HG03469 (cell line): ENCODE measurements at regions not wholly inside any gene's neighbourhood (a gene's known extent, or its start where the extent isn't known, plus 50 kb on each side); places are given as distances from the start of the nearest gene placed in this dataset.

Experiments
- ATAC-seq: cut with Tn5 transposase; IDR thresholded peaks from one replicate; pipeline ENCODE4 v1.9.1; 2021; ENCODE audit warnings: mild to moderate bottlenecking, moderate library complexity, moderate number of reproducible peaks; ENCODE audit not compliant: unreplicated experiment

DNA sequence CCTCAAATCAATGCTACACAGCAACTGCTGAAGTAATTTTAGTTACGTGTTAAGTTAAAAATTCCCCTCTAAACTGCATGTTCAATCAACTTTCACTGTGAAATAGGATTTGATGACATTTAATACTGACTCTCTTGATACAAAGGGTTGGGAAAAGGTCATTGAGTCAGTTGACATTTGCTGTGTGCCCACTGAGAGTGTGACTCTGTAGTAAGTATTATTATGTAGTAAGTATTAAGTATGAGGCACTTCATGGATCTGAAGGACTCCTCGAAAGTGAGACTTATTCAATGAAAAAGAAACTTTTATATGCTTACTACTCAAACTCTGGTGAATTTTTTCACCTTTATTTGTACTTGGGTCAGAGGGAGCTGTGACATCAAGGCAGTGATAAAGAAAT, 83.1 kb upstream of the S1PR1 start:
- no peak for ATAC-seq

DNA sequence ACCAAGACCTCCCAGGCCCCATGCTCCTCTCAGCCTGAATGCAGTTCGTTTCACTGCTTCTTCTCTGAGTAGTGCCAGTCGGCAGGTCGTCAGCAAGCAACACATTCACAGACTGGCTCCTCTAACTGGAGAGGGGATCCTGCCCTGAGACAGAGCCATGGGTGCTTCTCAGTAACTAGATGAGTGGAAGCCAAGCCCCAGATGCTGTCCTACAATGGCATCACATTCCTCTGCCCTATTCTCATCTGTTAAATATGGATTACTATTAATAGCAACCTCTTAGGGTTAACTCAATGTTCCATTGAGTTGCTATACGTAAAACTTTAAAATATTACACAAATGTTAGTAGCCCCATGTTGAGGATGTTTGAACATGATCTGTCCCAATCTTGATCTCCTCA, 84.2 kb upstream of the S1PR1 start:
- ATAC-seq: no peak

DNA sequence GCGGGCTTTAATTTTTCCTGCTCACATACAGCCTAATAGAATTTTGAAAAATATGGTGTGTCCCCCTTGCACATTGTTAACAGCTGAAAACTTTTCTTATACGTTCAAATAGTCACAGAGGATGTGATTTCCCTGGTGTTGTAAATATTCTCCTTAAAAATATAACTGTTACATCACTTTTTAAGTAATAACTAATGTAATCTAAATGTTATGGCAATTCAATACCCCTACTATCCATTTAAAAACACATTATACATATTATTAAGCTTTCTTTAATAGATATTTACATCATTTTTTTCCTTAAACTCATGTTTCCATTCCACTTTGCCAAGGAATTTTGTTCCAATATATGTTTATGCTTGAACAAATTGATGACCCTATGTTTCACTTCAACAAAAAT, 85.5 kb upstream of the S1PR1 start:
- no peak for ATAC-seq

DNA sequence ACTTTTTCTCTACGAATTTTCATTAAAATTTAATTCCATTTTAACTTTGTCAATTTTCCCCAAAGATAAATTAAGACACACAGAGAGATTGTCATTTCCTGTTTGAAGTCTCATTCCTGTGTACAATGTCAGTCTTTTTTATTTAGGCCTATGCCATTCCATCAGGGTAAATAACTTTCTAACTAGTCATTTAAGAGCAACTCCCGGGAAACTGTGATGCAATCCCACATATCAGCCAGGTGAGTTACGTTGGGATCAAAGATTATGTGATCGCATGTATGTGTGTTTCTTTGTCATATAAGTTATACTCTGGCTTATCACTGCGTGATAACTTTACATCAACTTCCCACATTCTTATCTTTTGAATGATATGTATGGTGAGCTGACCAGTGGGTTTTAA, 86.1 kb upstream of the S1PR1 start:
- no peak for ATAC-seq

DNA sequence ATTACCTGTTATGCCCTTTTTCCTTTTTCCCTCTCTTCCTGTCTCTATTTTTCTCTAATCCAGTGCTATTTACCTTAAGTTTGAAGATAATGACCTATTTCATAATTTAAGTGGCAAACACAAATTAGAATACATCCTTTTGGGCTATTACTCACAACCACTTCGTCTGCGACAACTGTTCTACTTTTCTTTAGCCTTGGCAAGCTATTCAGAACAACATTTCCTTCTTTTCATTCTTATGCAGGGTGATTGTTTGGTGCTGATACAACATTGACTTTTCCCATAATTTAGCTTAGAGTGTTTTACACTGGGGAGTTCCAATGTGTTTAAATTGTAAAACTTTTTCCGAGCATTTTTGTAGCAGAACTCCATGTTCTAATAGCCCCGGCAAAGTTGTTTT, 86.6 kb upstream of the S1PR1 start:
- no peak for ATAC-seq

DNA sequence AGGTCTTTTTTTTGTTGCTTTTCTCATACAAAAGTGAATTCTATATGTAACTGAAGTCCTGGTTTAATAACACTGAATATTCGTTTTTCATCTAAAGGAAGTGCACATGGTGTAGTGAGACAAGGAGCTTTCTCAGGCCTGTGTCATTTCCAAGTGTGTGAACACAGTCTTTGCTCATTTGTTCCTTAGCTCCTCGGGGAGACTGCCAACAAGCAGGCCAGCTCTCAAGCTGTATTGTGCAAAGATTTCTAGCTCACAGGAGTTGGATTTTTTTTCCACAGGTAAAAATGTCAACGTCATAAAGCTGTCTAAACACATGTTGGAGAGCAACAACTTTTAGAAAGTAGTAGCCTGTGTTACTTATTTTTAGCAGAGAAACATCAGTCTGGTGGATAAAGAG, 87.8 kb upstream of the S1PR1 start:
- no peak for ATAC-seq

DNA sequence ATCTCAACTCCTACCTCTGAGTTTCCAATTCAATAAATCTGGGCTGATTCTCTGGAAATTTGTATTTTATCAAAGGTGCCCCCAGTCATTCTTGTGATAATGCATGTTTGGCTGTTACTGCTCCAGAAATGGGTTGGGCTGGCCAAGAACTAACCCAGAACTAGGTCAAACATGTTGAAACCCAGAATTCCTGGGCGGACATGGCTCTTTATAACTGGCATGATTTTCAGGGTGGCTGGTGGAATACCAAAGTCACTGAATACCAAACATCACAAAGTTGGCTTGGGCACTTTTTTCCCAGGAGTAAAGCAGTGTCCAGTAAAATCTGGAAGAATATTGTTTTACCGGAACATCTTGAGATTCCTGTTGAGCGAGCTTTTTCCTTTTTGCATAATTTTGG, 89.4 kb upstream of the S1PR1 start:
- no peak for ATAC-seq

DNA sequence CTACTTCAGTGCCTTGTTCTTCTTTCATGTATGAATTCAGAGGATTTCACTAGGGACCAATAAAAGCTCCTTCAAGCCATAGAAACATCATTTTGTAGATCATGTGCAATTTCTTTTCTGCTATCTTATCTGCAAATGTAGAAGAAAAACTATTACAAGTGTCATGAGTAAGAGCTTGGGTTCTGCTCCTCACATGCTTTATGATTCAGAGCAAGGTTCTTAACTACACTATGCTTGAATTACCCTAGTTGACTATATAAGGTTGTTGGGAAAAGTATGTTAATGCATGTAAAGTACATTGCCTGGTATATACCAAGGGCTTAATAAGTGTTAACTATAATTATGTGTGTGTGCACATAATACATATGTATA, 91.4 kb upstream of the S1PR1 start:
- no peak for ATAC-seq

DNA sequence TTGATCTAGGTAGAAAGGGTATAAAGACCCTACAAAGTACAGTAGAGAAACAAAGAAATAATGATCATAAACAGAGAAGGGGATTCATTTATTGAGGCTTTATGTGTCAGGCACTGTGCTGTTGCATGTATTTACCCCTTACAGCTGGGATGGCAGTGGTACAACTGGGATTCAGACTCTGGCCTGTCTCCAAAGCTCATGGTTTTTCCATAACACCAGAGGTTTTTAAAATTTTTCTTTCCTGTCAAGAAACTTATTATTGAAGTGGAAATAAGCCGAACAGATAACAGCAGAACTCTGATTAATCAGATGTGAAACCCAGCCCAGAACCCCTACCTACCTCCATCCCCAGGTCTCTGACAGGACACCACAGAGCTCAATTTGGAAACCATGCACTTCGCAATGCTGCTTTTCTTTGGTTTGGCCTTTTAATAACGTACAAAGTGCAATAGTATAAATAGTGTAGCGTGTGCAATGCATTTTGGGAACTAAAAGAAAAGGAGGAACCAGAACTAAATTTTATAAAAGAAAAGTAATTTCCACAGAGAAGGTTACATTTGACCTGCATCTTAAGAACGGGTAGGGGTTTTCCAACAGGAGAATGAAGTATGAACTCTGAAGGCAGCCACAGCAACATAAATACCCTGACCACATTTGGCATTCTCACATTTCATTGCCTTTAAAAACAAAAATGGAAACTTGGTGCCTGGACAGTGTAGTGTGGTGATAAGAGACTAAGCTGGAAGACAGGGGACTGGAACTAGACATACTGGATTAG, 92.0 kb upstream of the S1PR1 start:
- no peak for ATAC-seq

DNA sequence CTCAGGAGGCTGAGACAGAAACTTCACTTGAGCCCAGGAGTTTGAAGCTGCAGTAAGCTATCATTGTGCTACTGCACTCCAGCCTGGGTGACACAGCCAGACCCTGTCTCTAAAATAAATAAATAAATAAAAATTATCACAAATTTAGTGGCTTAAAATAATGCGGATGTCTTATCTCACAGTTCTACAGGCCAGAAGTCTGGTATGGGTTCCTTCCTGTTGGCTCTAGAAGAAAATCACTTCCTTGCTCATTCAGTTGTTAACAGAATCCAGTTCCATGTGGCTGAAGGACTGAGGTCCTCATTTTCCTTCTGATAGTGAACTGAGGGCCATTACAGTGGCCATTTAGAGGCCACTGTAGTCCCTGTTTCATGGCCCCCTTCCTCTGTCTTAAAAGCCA, 94.6 kb upstream of the S1PR1 start:
- ATAC-seq: no peak

DNA sequence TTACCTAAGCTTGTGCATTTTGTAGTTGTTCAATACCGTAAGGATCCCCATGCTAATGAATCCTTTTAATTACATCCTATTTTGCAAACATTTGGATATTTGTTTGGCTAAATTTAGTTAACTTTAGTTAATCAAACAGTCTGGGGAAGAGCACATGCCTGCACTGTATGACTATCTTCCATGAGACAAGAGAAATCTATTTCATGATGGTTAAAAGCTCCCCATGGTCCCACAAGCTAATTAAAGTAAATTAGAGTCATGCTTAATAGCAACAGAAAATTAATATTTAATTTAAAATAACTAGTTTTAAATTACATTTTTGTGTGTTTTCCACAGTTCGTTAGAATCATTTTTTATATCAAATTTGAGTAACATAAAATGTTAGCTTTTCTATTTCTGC, 95.4 kb upstream of the S1PR1 start:
- ATAC-seq: no peak

DNA sequence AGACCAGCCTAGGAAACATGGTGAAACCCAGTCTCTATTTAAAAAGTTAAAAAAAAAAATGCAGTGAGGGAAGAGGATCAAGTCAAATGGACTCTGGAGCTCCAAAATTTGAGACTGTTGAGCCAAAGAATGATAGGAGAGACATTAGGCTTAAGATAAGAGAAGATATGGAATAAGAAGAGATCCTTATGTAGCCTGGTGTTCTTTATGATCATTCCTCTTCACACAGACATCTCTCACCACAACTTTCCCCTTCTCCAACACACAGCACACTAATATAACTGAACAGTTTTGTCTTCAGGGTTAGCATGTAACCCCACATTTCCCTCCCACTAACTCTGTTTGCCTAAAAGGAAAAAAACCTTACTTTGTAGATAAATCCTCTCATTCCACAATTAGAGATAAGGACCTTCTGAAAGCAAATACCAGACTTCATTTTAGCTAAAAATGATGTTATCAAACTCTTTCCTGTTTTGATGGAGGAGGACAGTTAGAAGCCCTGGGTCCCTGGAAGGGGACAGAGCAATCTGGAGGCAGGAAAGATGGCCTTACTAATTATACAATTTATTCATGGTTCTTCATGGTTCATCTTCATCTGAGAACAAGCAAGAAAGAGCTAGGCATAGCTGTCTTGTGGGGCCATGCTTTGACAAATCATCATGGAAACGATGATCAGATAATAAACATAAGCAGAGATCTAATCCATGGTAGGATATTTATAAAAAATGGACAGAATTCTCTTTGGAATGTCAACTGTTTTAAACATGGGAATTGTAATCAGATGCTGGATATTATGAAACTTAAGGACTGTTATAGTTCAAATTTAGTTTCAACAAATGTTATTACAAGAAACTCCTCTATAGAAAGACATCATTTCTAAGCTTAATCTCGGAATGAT, 96.7 kb upstream of the S1PR1 start:
- ATAC-seq: no peak

DNA sequence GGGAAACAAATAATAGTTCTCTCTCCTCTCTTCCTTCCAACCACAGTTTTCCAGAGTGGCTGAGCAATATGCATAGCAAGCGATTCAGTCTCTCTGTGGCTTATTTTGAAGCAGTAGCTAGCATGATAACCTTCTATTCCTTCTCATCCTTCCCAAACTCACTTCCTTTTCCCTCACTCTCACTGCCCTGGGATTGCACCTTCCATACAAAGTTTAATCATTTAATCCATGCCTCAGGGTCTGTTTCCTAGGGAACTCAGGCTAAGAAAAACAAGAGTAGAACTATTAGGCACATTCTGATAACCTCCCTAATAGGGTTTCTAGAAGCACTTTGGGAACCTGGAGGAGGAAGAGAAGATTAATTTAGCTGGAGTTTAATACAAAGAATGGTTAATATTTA, 97.7 kb upstream of the S1PR1 start:
- ATAC-seq: no peak

DNA sequence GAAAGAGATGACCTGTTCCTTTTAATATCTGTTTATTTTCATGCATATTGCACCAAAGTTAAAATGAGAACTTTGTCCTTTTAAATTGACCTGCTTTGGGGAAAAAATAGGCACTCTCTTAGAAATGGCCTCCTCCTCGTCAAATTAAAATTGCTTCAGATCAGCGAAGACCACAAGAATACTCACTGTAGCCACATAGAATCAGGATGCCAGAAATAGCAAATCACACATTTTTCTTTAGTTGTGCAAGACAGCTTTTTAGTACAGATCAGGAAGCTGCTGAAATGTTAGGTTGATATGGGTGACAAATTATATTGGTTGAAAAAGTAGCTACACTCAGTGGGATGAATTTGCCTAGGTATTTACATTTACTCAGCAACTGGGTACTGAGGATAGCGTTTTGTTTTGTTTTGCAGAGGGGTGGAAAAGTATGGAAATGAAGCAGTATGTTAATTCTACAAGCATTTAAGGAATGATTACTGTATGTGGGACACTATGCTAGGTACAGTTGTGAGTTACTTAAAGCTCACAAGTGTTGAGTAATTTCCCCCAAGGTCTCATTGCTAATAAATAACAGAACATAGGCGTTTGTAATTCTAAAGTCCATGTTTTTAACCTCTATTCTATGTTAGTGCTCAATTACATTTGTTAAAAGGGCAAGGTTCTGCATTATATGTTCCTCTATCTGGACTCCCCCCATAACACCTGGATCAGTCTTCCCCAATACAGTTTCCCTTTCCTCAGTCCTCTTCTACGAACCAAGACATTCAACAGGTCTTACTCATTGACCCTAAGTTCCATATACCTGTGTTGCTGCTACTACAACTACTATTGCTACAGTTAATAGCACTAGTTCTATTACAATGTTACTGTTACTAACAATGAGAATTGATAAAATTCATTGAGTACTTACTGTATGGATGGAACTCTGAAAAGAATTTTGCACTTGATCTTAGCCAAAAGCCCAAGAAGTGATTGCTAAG, 99.4 kb upstream of the S1PR1 start:
- no peak for ATAC-seq

DNA sequence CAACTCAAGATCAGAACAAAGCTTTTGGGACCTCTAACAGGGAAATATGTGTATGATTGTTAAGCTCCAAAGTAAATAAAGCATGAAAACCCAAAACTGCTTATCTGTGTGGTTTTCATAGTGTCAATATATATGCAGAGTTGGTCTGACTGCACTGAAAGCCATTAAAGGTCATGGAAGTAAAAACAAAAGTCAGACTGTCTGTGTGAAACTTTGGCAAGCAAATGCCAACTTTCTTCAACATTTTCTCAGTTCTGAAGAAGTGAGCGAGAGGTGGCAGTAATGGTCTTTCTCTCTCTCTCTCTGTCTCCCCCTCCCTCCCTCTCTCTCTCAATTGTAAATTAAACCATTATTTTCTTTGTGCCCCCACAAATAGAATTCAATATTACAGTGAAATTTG, 100.1 kb upstream of the S1PR1 start:
- ATAC-seq: peak; percentile 48

DNA sequence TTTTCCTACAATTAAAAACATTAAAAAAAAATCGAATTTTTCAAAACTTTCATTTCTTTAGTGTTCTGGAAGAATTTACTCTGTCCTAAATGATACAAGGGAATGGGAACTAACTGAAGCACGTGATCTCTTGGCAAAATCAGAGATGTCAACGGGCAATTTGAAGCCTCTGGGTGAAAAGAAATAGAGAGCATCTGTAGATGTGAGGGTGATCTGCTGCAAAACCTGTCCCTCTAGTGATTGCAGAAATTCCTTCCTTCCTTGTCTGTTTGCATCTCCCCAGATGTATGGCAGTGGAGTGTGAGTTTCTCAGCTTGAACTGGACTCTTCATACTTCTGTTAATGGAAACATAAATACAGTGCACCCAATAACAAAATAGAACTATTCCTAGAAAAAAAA, 100.5 kb upstream of the S1PR1 start:
- ATAC-seq: no peak

DNA sequence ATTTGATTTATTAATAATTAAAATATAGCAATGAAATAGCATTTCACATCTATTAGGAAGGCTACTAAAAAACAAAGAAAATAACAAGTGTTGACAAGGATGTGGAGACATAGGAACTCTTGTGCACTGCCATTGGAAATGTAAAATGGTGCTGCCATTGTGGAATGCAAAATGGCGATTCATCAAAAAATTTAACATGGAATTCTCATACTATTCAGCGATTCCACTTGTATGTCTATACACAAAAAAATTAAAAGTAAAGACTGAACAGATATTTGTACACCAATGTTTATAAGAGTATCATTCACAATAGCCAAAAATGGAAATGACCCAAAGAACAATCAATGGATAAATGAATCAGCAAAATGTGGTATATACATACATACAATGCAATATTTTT, 101.3 kb upstream of the S1PR1 start:
- no peak for ATAC-seq

DNA sequence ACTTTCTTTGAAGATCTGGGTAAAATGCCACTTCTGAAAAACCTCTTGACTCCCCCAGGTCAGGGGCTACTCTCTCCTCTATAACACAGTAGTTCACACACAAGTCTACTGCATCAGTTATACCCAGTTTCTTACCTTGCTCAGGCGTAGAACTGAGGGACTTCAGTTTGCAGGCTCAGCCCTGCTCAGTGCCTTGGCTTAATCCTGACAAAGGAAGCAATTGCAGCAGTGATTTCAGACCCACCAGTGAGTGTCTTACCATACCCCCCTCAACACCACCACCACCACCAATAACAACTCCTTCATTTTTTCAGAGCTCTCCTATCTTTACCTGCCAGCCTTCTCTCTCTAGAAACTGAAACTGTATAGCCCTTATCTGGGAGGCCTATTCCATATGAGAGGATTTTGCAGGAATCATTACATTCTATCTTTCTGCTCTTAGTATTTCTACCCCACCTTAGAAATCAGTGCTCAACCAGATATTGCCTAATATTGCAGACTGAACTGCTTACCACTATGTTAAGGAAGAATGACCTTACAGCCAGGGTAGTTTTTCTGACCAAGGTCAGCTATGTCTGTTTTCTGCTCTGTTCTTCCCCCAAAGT, 105.5 kb upstream of the S1PR1 start:
- no peak for ATAC-seq

DNA sequence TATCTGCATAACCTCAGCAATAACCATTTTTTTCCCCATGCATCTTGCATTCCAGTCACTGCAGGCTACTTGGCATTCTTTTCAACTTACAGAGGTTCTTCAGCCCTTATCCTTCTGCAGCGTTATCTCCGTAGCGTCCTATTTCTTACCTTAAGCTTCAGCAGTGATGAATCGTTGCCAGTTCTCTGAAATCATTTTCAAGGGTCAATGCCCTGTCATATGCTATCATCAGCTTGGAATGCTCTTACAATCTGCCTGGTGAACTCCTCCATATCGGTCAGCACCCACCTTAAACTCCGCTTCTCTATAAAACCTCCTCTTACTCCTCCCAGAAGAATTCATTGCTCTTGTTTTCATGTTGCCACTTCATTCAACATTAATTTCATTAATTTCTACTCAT, 105.1 kb upstream of the DPH5 start:
- ATAC-seq: no peak

DNA sequence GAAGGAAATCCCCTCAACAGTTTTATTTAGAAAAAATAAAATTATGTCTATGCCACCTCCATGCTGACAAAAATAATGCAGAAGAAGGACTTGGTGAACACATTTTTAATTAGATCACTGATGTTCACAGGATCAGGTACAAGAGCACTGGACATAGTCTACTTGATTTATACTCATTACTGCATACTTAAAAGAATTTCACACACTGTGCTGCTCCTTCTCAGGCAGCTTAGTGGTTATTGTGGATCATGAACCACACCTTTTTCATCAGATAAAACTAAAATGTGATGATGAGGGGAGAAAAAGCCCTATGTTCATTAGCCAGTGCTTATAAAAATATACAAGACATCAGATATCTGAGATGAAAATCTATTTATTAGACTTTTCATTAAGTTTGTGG, 103.3 kb upstream of the DPH5 start:
- no peak for ATAC-seq

DNA sequence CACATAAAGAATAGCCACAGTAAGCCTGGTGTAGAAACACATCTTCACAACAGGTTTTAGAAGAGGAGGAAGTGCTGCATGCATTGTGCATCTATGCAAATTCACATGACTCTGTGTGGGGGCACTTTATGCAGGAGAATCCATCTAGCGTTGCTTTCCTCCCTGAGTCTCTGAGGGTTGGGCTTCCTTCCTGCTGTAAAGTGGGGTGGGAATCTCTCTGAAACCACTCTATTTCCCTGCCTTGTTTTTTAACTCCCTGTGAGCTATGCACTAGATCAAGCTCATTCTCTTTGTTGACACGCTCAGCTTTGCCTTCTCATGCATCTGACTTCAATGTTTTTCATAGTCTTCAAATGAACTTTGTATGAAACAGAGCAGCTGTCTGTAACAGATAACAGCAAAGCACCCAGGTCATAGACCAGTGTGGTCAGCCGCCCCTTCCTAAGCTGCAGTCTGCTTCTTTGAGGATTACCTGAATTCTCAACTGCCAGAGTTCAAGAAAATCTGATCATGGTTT, 102.7 kb upstream of the DPH5 start:
- peak; percentile 95 for ATAC-seq
